ENCODE measurements at regions not wholly inside any gene's neighbourhood (a gene's known extent, or its start where the extent isn't known, plus 50 kb on each side); places are given as distances from the start of the nearest gene placed in this dataset.

DNA sequence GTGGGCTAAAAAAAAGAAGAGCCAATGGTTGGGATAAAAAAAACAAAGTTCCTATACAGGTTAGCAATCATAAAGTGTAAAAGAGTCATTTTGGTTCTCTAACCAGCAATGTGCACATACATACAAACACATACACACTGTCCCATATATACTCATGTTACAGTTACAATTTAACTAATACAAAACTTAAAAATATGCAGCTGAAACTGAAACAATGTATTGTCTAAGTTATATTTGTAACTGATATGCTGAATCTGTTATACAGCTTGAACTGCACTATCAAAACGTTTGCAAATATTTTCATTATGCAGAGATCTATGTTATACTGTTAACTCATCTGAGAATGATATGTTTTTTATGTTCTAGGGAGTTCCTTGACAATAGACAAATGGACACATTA is 173.7 kb downstream of the KLF12 start:
- no peak for DNase-seq

- DNase-seq: no peak
These were observed 175.4 kb downstream of the KLF12 start for GRCh38 chr13:73958657-73959397.

GRCh38 chr13:73957889-73958288 is 176.3 kb downstream of the KLF12 start:
- DNase-seq: no peak

DNA sequence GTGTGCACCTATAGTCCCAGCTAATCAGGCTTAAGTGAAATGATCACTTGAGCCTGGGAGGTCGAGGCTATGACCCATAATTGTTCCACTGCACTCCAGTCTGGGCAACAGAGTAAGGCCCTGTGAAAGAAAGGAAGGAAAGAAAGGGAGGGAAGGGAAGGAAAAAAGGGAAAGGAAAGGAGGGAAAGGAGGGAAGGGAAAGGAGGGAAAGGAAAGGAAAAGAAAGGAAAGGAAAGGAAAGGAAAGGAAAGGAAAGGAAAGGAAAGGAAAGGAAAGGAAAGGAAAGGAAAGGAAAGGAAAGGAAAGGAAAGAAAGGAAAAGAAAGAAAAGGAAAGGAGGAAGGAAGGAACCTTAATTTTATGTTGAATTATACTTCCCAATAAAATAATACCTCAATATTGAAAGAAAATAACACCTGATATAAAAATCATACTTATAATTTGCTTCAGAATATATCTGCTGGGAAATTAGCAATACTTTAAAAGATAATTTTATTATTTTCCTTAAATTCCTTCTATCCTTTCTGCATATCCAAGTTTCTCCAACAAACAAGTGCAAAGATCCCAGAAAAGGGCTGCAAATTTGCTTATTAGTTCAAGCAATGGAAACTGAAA is 177.3 kb downstream of the KLF12 start:
- DNase-seq: no peak

DNA sequence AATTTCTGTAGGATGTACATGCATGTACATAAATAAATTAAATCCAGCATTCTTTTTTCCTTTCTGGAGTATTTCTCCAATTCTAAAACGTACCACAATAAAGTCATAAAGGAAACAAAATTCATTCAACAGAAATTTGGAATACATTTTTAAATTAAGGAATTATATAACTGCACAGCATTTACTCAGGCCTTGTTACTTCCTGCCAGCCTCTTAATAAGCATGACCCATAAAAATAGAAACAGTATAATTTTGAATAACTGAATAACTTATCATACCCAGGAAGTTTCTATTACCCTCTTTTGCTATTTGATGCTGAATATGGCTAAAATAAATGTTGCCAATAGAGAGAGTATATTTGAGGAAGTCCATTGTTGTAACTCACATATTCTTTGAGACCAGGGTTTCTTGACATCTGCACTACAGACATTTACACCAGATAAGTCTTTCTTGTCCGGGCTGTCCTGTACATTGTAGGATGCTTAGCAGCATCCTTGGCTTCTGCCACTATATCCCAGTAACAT is 178.2 kb downstream of the KLF12 start:
- no peak for DNase-seq

DNA sequence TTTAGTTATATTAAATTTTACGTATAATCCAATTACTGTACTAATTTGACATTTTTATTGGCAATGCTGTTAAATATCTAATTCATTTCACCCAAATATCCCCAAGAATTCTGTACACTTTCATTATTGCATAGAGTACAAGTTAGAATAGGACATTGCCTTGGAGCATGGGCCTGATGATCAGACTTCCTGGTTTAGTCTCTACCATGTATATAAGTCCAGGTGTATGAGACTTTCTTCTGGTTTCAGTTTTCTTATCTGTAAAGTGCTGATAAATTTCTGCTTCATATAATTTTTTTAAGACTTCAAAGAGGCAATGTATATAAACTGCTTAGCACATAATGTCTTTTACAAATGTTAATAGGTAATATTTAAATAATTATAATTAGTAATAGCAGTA is 179.4 kb downstream of the KLF12 start:
- no peak for DNase-seq

GRCh38 chr13:73952648-73953047 is 181.6 kb downstream of the KLF12 start:
- no peak for DNase-seq

DNA sequence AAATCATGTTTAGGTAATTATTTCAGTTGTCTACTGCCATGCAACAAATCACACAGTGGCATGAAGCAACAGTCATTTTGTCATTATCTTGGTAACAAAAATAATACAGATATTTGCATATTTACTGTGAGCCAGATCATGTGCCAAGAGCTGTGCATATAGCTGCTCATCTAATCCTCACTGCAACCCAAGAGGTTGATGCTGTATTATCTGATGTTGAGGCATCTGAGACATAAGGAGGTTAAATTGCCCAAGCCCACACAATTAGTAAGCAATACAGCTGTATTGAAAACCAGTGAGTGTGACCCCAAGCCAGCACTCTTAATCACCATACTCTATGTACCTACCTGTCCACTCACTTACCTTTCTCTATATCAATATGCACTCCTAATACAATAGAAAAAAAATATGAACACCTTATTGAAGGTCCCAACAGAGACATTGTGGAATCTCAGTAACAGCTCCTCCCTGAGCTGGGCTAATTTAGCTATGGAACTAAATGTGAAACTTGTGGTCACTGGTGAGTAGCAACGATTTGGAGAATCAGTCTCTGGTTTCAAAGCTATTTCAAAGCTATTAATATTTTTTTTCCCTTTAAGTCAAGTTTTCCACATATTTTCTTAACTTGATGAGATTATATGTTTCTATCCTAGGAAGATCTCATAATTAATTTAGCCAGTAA is 185.2 kb downstream of the KLF12 start:
- no peak for DNase-seq

- DNase-seq: no peak
These were observed 188.3 kb downstream of the KLF12 start for GRCh38 chr13:73945871-73946270.

GRCh38 chr13:73945382-73945781 is 188.8 kb downstream of the KLF12 start:
- DNase-seq: no peak

DNA sequence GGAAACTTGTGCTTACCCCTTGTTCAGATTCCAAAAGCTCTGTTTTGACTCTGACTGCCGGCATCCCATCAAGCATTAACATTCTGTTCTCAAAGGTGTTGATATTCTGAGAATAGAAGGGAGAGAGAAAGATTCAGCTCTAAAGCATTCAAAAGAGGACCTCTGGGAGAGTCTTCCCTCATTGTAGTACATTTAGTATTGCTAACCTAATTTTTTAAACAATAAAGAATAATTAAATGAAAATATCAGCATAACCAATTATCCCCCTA is 190.3 kb downstream of the KLF12 start:
- DNase-seq: no peak

DNA sequence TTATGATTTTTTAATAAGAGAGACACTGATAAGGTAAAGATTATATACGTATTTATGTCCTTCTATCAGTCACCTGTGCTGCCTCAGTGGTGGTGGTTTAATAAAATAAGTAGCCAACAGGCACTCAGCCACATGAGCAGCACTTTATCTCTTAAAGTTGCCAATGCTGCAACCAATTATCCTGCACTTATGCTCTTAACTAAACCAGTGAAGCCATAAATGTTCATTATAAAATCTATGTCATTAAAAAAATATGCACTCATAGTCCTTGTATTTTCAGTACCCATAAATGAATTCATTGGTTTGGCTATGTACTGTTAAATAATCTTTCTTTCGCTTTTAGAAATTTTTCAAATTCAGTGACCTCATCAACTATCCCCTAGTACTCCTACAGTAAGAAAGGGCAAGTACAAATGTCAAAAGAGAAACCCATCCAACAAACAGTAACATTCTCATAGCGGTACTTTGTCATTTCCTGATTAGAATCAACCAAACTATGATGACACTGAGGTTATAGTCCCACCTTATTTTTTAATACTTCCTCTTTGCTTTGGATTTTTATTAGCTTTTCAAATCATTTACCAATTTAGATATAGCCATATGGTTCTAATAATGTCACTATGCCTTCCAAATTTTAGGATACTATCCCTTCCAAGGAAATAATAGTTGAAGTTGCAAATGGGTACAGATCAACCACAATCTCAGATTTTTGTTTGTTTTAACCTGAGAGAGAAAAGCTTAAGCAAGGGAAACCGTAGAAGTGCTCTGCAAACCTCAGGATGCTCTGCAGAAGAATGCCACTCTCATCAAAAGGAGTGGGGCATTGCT is 190.9 kb downstream of the KLF12 start:
- DNase-seq: no peak

- no peak for DNase-seq
These were observed 192.5 kb downstream of the KLF12 start for GRCh38 chr13:73941752-73942151.

- DNase-seq: no peak
These were observed 194.1 kb downstream of the KLF12 start for GRCh38 chr13:73940098-73940497.

DNA sequence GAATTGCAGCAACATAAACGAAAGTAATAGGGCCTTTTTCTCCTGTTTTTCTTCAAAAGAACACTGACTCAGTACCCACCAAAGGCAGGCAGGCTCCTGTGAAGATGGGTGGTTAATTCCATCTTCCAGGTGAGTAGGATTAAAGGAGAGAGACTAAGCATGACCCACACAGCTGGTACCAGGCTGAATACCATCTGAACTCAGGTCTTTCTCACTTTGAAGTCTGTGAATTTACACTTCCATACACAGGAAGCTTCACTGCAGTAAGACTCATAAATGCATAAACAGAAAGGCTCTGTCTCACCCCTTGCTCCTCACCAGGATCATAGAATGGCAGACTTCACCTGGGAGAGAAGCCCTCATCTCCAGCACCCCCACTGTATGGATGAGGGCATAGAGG is 194.6 kb downstream of the KLF12 start:
- no peak for DNase-seq

DNA sequence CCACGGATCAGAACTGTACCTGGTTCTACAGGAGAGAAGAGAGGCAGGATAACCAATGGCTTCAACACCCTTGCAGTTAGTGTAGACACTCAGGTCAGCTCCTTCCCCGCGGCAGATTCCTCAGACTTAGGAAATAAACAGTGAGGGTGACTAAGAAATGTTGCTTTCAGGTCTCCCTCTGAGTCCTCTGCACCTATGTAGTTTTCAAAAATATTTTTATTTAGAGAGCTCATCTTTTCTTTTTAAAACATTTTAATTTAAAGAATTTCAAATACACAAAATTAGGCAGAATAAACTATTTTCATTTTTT is 195.2 kb downstream of the KLF12 start:
- no peak for DNase-seq

DNA sequence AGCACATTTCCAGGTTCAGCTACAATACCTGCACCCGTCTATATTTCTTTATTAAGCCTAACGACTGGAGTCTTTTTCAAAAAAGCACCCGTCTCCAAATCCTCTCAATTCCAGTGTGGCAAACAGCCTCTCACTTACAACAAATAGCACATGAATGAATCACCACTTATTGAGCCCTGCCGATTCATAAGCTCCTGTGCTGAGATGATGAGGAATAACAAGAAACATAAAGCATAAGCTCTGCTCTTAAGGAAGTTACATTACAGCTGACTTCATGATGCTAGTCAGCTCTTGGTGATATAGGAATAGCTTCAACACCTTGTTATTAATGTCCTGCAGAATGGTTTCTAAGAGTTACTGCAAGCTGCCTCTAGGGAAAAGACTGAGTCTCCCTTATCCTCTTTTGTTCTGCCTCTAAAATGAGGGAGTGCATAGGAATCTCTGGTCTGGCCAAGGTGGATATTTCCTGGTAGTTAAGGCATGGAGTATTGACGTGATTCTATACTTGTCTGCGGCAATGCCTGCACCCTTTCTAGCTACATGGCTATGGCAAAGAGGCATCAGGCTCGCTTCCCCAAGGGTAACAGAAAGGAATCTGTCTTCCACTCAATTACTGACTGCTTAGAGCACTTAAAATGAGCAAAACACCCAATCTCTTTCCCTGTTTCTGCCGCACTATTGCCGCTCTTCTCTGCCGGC is 195.7 kb downstream of the KLF12 start:
- peak; percentile 0 for DNase-seq

DNA sequence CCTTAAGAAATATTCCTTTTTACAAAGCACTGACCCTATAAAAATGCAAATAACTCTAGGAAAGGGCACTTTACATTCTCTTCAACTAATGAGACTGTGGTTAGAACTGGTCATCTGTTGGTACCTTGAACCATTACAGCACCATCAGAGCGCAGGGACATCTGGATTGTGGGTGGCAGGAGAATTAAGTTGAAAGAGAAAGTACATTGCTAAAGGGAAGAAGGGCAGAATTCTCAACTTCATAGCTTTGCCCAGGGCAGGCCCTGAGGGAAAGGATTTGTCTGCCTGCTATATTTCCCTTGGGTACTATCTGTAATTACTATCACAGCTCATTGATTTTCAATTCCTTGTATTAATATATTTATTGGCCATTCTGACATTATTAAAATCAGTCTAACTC is 196.8 kb downstream of the KLF12 start:
- DNase-seq: no peak

DNA sequence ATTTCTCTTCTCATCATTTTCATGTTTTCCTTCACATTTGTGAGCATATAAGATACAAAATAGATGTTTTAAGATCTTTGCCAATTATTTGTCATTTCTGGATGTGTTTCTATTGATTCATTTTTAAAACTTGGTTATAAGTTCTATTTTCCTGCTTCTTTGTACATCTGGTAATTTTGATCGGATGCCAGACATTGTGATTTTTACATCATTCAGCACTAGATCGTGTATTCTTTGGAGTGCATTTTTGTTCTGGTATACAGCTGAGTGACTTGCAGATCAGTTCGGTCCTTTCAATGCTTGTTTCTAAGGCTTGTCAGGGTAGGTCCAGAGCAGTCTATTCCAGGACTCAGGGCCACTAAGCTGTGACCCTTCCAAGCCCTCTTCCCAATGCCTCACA is 198.2 kb downstream of the KLF12 start:
- no peak for DNase-seq

DNA sequence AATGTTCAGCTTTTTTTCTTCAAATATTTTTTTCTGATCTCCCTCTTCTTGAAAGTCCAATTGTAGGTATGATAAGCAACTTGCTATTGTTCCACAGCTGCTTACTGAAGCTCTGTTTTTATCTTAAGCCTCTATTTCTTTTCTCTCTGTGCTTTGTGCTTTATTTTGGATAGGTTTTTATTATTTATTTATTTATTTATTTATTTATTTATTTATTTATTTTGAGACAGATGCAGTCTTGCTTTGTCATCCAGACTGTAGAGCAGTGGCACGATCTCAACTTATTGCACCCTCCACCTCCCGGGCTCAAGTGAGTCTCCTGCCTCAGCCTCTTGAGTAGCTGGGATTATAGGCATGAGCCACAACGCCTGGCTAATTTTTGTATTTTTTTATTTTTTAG is 199.4 kb downstream of the KLF12 start:
- DNase-seq: no peak

DNA sequence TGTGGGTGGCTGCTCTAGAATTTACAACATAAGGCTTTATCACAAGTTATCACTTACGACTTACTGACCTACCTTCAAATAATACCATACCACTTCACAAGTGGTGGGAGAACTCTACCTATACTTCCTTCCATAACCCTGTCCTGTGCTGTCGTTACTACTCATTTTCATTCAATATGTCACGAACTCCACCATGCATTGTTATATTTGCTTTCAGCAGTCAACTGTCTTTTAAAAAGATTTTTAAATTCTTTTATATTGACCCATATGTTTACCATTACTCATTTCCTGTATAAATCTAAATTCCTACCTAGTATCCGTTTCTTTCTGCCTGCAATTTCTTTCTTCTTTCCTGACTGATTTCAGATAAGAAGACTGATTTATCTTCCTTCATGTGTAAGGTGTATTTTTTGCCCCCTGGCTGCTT is 200.0 kb downstream of the KLF12 start:
- no peak for DNase-seq

DNA sequence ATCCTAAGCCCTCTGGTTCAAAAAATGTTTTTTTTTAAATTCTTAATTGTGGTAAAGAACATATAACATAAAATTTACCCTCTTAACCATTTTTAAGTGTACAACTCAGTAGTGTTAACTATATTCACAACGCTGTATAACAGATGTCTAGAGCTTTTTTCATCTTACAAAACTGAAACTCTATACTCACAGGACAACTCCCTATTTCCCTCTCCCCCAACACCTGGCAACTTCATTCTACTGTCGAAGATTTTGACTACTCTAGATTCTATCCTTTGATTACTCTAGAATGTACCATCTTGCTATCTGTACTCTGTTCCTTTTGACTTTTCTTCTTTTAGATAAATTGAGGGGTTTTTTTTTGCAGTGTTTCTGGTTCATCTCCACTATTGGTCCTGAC is 200.4 kb downstream of the KLF12 start:
- no peak for DNase-seq

DNA sequence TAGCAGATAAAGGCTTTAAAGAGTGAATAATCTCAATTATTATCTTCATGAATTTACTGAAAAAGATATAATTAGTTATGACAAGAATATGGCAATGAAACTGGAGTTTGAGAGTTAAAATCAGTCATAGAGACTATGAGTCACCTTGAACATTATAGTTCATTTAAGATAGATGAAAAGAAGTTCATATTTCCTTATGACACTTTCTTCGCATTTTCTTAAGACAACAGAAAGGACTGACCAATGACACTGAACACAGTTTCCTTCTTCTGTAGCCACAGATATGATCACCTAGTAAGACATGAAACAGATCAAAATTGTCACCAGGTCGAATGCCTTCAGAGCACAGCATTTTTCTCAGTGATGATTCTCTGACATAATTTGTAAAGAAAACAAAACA is 202.1 kb downstream of the KLF12 start:
- DNase-seq: no peak

All from DMS53 (cell line).